HepG2 (cell line): ENCODE measurements at regions not wholly inside any gene's neighbourhood (a gene's known extent, or its start where the extent isn't known, plus 50 kb on each side); places are given as distances from the start of the nearest gene placed in this dataset.
A peak's percentile ranks its signal among the peaks of the same experiment; 100 is the strongest.

Source experiments
- GTF3A ChIP-seq: sonication (generic); formaldehyde crosslinking; conservative IDR thresholded peaks from 2 replicates; pipeline ENCODE4 v1.4.0; 2020; ENCODE audit warnings: mild to moderate bottlenecking, missing genetic modification reagents
- NR1H2 ChIP-seq: sonication (generic); formaldehyde crosslinking; IDR thresholded peaks from 2 replicates; pipeline ENCODE4 v1.8.1; 2022; ENCODE audit warnings: low read depth, missing genetic modification reagents, borderline replicate concordance
- NR2F2 ChIP-seq: IDR thresholded peaks from 2 replicates; pipeline ENCODE4 v1.6.1; 2012; ENCODE audit warnings: low read depth, inconsistent platforms, borderline replicate concordance
- PAWR ChIP-seq: sonication (generic); formaldehyde crosslinking; IDR thresholded peaks from 2 replicates; pipeline ENCODE4 v1.4.0; 2020; ENCODE audit warnings: missing genetic modification reagents, mild to moderate bottlenecking, borderline replicate concordance
- ZNF138 ChIP-seq: sonication (generic); formaldehyde crosslinking; IDR thresholded peaks from 2 replicates; pipeline ENCODE4 v1.5.0; 2020; ENCODE audit warnings: mild to moderate bottlenecking, low read depth, missing genetic modification reagents
- ZNF891 ChIP-seq: sonication (generic); formaldehyde crosslinking; IDR thresholded peaks from 2 replicates; pipeline ENCODE4 v1.5.0; 2020; ENCODE audit warnings: mild to moderate bottlenecking, missing genetic modification reagents
- TF ChIP-seq, protein P1 (sequence below): sonication (generic); formaldehyde crosslinking; IDR thresholded peaks from 2 replicates; pipeline ENCODE4 v1.4.0; 2020; ENCODE audit warnings: missing genetic modification reagents
- TF ChIP-seq, protein P2 (sequence below): sonication (generic); formaldehyde crosslinking; conservative IDR thresholded peaks from 2 replicates; pipeline ENCODE4 v1.8.1; 2023; ENCODE audit warnings: missing genetic modification reagents
- TF ChIP-seq, protein P3 (sequence below): sonication (generic); formaldehyde crosslinking; IDR thresholded peaks from 2 replicates; pipeline ENCODE4 v1.4.0; 2020; ENCODE audit warnings: missing genetic modification reagents, borderline replicate concordance
- TF ChIP-seq, protein P4 (sequence below): sonication (generic); formaldehyde crosslinking; IDR thresholded peaks from 2 replicates; pipeline ENCODE4 v1.5.1; 2020; ENCODE audit warnings: missing genetic modification reagents, mild to moderate bottlenecking, borderline replicate concordance
- TF ChIP-seq, protein P5 (sequence below): sonication (generic); formaldehyde crosslinking; IDR thresholded peaks from 2 replicates; pipeline ENCODE4 v1.8.0; 2022; ENCODE audit warnings: mild to moderate bottlenecking, missing genetic modification reagents; ENCODE audit not compliant: insufficient replicate concordance

DNA sequence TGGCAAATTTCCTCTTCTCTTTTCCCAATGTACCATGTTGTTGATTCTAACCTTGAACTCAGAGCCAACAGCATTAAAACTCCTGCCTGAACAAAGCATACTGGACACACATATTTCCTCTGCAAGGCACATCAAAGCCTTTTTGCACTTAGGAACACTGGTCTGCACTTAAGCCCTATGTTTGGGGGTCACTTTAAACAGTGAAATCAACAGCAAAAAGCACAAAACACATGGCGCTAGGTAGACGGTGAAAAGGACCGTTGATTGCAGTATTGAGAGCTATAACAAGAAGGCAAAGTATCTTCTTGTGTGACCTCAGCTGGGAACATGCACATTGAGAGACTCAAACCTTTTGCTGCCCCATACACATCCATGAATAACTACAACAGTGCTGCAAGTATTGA, 83.9 kb upstream of the SH3BP4 start (continued):
- TF ChIP-seq, protein P1, sequence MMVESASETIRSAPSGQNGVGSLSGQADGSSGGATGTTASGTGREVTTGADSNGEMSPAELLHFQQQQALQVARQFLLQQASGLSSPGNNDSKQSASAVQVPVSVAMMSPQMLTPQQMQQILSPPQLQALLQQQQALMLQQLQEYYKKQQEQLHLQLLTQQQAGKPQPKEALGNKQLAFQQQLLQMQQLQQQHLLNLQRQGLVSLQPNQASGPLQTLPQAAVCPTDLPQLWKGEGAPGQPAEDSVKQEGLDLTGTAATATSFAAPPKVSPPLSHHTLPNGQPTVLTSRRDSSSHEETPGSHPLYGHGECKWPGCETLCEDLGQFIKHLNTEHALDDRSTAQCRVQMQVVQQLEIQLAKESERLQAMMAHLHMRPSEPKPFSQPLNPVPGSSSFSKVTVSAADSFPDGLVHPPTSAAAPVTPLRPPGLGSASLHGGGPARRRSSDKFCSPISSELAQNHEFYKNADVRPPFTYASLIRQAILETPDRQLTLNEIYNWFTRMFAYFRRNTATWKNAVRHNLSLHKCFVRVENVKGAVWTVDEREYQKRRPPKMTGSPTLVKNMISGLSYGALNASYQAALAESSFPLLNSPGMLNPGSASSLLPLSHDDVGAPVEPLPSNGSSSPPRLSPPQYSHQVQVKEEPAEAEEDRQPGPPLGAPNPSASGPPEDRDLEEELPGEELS (CRISPR knock-in tag), result peak; percentile 98
- TF ChIP-seq ZNF138 (CRISPR knock-in tag) (no peak), NR1H2 (CRISPR knock-in tag) (no peak), GTF3A (CRISPR knock-in tag) (no peak), ZNF891 (no peak), NR2F2 (peak; percentile 88), PAWR (no peak)
- TF ChIP-seq, protein P2, sequence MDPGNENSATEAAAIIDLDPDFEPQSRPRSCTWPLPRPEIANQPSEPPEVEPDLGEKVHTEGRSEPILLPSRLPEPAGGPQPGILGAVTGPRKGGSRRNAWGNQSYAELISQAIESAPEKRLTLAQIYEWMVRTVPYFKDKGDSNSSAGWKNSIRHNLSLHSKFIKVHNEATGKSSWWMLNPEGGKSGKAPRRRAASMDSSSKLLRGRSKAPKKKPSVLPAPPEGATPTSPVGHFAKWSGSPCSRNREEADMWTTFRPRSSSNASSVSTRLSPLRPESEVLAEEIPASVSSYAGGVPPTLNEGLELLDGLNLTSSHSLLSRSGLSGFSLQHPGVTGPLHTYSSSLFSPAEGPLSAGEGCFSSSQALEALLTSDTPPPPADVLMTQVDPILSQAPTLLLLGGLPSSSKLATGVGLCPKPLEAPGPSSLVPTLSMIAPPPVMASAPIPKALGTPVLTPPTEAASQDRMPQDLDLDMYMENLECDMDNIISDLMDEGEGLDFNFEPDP, result no peak
- TF ChIP-seq, protein P3, sequence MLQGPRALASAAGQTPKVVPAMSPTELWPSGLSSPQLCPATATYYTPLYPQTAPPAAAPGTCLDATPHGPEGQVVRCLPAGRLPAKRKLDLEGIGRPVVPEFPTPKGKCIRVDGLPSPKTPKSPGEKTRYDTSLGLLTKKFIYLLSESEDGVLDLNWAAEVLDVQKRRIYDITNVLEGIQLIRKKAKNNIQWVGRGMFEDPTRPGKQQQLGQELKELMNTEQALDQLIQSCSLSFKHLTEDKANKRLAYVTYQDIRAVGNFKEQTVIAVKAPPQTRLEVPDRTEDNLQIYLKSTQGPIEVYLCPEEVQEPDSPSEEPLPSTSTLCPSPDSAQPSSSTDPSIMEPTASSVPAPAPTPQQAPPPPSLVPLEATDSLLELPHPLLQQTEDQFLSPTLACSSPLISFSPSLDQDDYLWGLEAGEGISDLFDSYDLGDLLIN, result no peak
- TF ChIP-seq, protein P4, sequence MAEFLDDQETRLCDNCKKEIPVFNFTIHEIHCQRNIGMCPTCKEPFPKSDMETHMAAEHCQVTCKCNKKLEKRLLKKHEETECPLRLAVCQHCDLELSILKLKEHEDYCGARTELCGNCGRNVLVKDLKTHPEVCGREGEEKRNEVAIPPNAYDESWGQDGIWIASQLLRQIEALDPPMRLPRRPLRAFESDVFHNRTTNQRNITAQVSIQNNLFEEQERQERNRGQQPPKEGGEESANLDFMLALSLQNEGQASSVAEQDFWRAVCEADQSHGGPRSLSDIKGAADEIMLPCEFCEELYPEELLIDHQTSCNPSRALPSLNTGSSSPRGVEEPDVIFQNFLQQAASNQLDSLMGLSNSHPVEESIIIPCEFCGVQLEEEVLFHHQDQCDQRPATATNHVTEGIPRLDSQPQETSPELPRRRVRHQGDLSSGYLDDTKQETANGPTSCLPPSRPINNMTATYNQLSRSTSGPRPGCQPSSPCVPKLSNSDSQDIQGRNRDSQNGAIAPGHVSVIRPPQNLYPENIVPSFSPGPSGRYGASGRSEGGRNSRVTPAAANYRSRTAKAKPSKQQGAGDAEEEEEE, result no peak
- TF ChIP-seq, protein P5, sequence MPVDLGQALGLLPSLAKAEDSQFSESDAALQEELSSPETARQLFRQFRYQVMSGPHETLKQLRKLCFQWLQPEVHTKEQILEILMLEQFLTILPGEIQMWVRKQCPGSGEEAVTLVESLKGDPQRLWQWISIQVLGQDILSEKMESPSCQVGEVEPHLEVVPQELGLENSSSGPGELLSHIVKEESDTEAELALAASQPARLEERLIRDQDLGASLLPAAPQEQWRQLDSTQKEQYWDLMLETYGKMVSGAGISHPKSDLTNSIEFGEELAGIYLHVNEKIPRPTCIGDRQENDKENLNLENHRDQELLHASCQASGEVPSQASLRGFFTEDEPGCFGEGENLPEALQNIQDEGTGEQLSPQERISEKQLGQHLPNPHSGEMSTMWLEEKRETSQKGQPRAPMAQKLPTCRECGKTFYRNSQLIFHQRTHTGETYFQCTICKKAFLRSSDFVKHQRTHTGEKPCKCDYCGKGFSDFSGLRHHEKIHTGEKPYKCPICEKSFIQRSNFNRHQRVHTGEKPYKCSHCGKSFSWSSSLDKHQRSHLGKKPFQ (CRISPR knock-in tag), result no peak
